ENCODE measurements at regions not wholly inside any gene's neighbourhood (a gene's known extent, or its start where the extent isn't known, plus 50 kb on each side); places are given as distances from the start of the nearest gene placed in this dataset.

- no peaks in the 10 kb centered on the region for H3K9me3 ChIP-seq (ENCODE audit: control insufficient read depth, insufficient read depth, low read depth, low read length)
- no peak overlapping the region for H3K4me3 ChIP-seq (ENCODE audit: low read depth in 2 of 2, low read length in 2 of 2)
- no peak overlapping the region for H3K27ac ChIP-seq (ENCODE audit: low read length)
- in situ Hi-C loops (cut with HindIII; ENCODE audit: low pct_unique_long_range_greater_than_20kb, low sequenced_read_pairs) = no loop called here
- CTCF ChIA-PET = no interaction called here
- POLR2A ChIA-PET = no interaction called here
- intact Hi-C loops (cut with micrococcal nuclease; ENCODE audit: unreplicated experiment) = no loop called here
- TF ChIP-seq TCF7L2 (IDR thresholded peaks at IDR 0.05; ENCODE audit: low read depth, low read length) (no peak), SIN3A (IDR thresholded peaks at IDR 0.05; ENCODE audit: borderline replicate concordance, insufficient read depth, low read depth, low read length) (no peak), CTCF (IDR thresholded peaks at IDR 0.05) (no peak), POLR2AphosphoS5 (IDR thresholded peaks at IDR 0.05; ENCODE audit: low read depth, low read length) (no peak), REST (IDR thresholded peaks at IDR 0.05; ENCODE audit: insufficient read depth in 1 of 2, low read depth in 2 of 2, low read length in 1 of 2) (no peak)
- no TSS peak for BruUV-seq (replicated peaks)
- no peaks in the 10 kb centered on the region for H3K36me3 ChIP-seq (ENCODE audit: control insufficient read depth, insufficient read depth, low read length)
- peak; percentile 39 for DNase-seq (ENCODE audit: low read depth, low spot score)
- H3K4me1 ChIP-seq (ENCODE audit: control insufficient read depth, insufficient read depth, low read length) = no peaks in the 10 kb centered on the region
- H3K27me3 ChIP-seq (ENCODE audit: control insufficient read depth, insufficient read depth, low read length) = no peaks in the 10 kb centered on the region
- ATAC-seq = 0 out of 2 replicates have a peak, but pooled peaks have one; percentile 51
These were observed 730.4 kb upstream of the MEF2C start for GRCh38 chr5:89613222-89613956.

GRCh38 chr5:89606939-89607534, 724.1 kb upstream of the MEF2C start:
- intact Hi-C loops (cut with micrococcal nuclease; ENCODE audit: unreplicated experiment) = no loop called here
- H3K36me3 ChIP-seq (ENCODE audit: control insufficient read depth, insufficient read depth, low read length) = no peaks in the 10 kb centered on the region
- POLR2A ChIA-PET = no interaction called here
- in situ Hi-C loops (cut with HindIII; ENCODE audit: low pct_unique_long_range_greater_than_20kb, low sequenced_read_pairs) = no loop called here
- no peak for TF ChIP-seq POLR2AphosphoS5 (IDR thresholded peaks at IDR 0.05; ENCODE audit: low read depth, low read length)
- TF ChIP-seq TCF7L2 (IDR thresholded peaks at IDR 0.05; ENCODE audit: low read depth, low read length) = no peak
- no peak for TF ChIP-seq REST (IDR thresholded peaks at IDR 0.05; ENCODE audit: insufficient read depth in 1 of 2, low read depth in 2 of 2, low read length in 1 of 2)
- no peak for TF ChIP-seq SIN3A (IDR thresholded peaks at IDR 0.05; ENCODE audit: borderline replicate concordance, insufficient read depth, low read depth, low read length)
- CTCF ChIA-PET = no interaction called here
- H3K4me3 ChIP-seq (ENCODE audit: low read depth in 2 of 2, low read length in 2 of 2) = no peak overlapping the region
- no peaks in the 10 kb centered on the region for H3K27me3 ChIP-seq (ENCODE audit: control insufficient read depth, insufficient read depth, low read length)
- no peak for DNase-seq (ENCODE audit: low read depth, low spot score)
- no peak overlapping the region for H3K27ac ChIP-seq (ENCODE audit: low read length)
- no peak for ATAC-seq
- H3K4me1 ChIP-seq (ENCODE audit: control insufficient read depth, insufficient read depth, low read length) = no peaks in the 10 kb centered on the region
- no TSS peak for BruUV-seq (replicated peaks)
- H3K9me3 ChIP-seq (ENCODE audit: control insufficient read depth, insufficient read depth, low read depth, low read length) = no peaks in the 10 kb centered on the region
